GM12891 (cell line): ENCODE measurements at regions not wholly inside any gene's neighbourhood (a gene's known extent, or its start where the extent isn't known, plus 50 kb on each side); places are given as distances from the start of the nearest gene placed in this dataset.

Experiments used
- POLR2A ChIP-seq: IDR thresholded peaks from 2 replicates; pipeline ENCODE4 v1.6.1; 2011; ENCODE audit warnings: low read depth, low read length, control low read depth
- POLR2AphosphoS5 ChIP-seq: IDR thresholded peaks from 2 replicates; pipeline ENCODE4 v1.6.1; 2011; ENCODE audit warnings: low read depth, low read length, control low read depth
- POU2F2 ChIP-seq: IDR thresholded peaks from 2 replicates; pipeline ENCODE4 v1.6.1; 2011; ENCODE audit warnings: low read depth, mild to moderate bottlenecking, control low read depth, low read length, moderate library complexity
- SPI1 ChIP-seq: IDR thresholded peaks from 2 replicates; pipeline ENCODE4 v1.6.1; 2011; ENCODE audit warnings: low read depth, low read length, control low read depth
- TAF1 ChIP-seq: IDR thresholded peaks from 2 replicates; pipeline ENCODE4 v1.6.1; 2011; ENCODE audit warnings: low read depth, low read length, control low read depth

GRCh38 chr2:38485734-38486133 lies 108.7 kb upstream of the ATL2 start:
- TF ChIP-seq POLR2A (no peak), TAF1 (no peak), POU2F2 (peak; percentile 53; the same call in 1 of the 2 replicates), SPI1 (peak; percentile 95), POLR2AphosphoS5 (no peak)
